PFSK-1 (cell line): ENCODE measurements at regions not wholly inside any gene's neighbourhood (a gene's known extent, or its start where the extent isn't known, plus 50 kb on each side); places are given as distances from the start of the nearest gene placed in this dataset.

Source experiments
- FOXP2 ChIP-seq: optimal IDR thresholded peaks from 2 replicates; pipeline ENCODE3; 2011; ENCODE audit warnings: borderline replicate concordance, control low read depth, inconsistent platforms; ENCODE audit not compliant: insufficient read depth; ENCODE audit errors: extremely low read length, extremely low read depth
- POLR2AphosphoS5 ChIP-seq: IDR thresholded peaks from 2 replicates; pipeline ENCODE4 v1.6.1; 2012; ENCODE audit warnings: low read depth, mild to moderate bottlenecking, control low read depth, low read length, moderate library complexity
- SIN3A ChIP-seq: IDR thresholded peaks from 2 replicates; pipeline ENCODE4 v1.6.1; 2012; ENCODE audit warnings: mild to moderate bottlenecking, low read length, moderate library complexity, borderline replicate concordance; ENCODE audit not compliant: insufficient read depth
- TAF1 ChIP-seq: IDR thresholded peaks from 2 replicates; pipeline ENCODE4 v1.6.1; 2012; ENCODE audit warnings: low read length, control low read depth, borderline replicate concordance; ENCODE audit not compliant: insufficient read depth

GRCh38 chr3:88852606-88853005 is 254.8 kb upstream of the EPHA3 start:
- no peak for TF ChIP-seq POLR2AphosphoS5
- TF ChIP-seq TAF1 = no peak
- TF ChIP-seq SIN3A = no peak
- TF ChIP-seq FOXP2 = no peak
